GM04503 (cell line): ENCODE measurements at regions not wholly inside any gene's neighbourhood (a gene's known extent, or its start where the extent isn't known, plus 50 kb on each side); places are given as distances from the start of the nearest gene placed in this dataset.

Experiments
- DNase-seq: peaks from one replicate; pipeline ENCODE4 v3.0.0-alpha.2; 2012; ENCODE audit warnings: low read depth

GRCh38 chr2:128876986-128877983 is 558.6 kb upstream of the HS6ST1 start:
- DNase-seq: no peak

DNA sequence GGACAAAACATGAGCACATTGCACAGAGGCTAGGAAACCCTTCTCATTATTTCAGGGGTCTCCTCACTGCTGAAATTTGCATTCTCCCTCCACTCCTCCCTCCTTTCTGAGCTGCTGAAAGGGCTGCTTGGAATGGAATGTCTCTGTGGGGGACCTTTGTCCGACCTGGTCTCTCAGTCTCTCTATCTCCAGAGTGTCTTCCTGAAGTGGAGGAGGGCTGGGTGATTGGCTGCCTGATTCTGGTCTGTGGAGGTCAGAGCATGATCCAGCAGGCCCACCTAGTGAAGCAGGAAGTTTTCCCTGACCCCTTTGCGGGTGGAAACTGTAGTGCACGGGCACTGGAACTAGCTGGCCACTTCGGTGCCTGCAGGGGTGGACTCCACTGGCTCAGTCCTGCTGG is 560.5 kb upstream of the HS6ST1 start:
- no peak for DNase-seq

GRCh38 chr2:128894896-128895295 is 576.2 kb upstream of the HS6ST1 start:
- DNase-seq: no peak

- no peak for DNase-seq
Measured at GRCh38 chr2:128901572-128902391, 583.1 kb upstream of the HS6ST1 start.

DNA sequence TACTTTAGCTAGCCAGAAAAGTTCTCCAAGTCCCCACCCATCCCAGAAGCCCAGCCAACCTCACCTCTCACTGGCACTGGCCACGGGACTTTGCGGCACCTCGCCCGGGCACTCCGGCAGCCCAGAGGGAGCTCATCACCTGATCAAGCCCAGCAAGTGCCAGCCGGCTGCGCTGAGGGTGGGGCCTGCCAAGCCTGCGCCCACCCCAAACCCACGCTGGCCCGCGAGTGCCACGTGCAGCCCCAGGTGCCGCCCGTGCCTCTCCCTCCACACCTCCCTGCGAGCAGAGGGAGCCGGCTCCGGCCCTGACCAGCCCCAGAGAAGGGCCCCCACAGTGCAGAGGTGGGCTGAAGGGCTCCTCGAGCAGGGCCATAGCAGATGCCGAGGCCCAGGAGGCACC is 585.0 kb upstream of the HS6ST1 start:
- no peak for DNase-seq

- DNase-seq: no peak
Measured at GRCh38 chr2:128911276-128911675, 592.6 kb upstream of the HS6ST1 start.

- no peak for DNase-seq
Measured at GRCh38 chr2:128914320-128914719, 595.7 kb upstream of the HS6ST1 start.

GRCh38 chr2:128921751-128922150 is 603.1 kb upstream of the HS6ST1 start:
- DNase-seq: no peak

- DNase-seq: no peak
Measured at GRCh38 chr2:128922154-128922553, 603.5 kb upstream of the HS6ST1 start.

GRCh38 chr2:128925631-128926030 is 607.0 kb upstream of the HS6ST1 start:
- DNase-seq: no peak

- DNase-seq: no peak
Measured at GRCh38 chr2:128930101-128930500, 611.4 kb upstream of the HS6ST1 start.

DNA sequence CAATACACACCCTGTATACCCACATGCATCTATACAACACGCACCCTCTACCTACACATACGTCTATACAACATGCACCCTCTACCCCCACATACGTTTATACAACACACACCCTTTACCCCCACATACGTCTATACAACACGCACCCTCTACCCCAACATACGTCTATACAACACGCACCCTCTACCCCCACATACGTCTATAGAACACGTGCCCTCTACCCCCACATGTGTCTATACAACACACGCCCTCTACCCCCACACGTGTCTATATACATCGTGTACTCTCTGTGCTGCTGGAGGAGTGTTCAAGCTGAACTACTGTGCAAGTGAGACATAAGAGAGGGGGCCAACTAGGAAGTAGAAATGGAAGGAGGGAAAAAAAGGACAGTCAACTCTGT is 621.7 kb upstream of the HS6ST1 start:
- DNase-seq: no peak

GRCh38 chr2:128941751-128942150 is 623.1 kb upstream of the HS6ST1 start:
- DNase-seq: no peak

- no peak for DNase-seq
Measured at GRCh38 chr2:128949360-128949759, 630.7 kb upstream of the HS6ST1 start.

DNA sequence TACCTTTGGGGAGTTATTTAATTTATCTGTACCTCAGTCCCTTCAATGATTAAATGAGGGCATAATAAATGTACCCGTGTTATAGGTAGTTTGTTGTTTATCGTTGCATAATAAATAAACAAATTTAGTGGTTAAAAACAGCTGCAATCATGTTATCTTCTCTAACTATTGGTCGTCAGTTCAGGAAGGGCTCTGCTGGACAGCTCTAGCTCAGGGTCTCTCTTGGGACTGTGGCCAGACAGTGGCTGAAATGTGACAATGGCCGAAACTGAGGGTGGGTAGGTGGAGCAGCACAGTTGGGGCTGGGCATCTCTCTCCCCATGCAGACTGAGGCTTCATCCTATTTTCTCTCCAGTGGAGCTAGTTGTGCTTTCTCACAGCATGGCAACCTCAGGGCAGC is 632.1 kb upstream of the HS6ST1 start:
- no peak for DNase-seq

DNA sequence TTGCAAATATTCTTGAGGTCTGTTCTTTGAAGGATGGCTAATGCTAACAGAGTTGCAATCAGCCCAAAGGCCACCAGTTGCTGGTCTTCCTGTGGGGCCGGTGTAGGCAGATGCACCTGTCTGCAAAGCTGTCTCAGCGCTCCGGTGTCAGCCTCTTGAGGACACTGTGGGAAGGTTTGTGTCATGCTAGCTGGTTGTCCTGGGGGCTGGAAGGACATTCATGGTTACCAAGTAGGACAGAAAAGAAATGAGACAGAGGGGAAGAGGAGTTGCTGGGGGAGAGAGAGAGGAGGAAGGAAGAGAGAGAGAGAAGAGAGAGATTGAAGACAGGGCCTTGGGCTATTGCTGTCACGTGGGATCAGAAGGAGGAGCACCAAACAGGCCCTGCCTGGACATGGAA is 639.6 kb upstream of the HS6ST1 start:
- DNase-seq: no peak

GRCh38 chr2:128967646-128968045 is 649.0 kb upstream of the HS6ST1 start:
- DNase-seq: no peak

- DNase-seq: no peak
Measured at GRCh38 chr2:128969374-128969773, 650.7 kb upstream of the HS6ST1 start.

DNA sequence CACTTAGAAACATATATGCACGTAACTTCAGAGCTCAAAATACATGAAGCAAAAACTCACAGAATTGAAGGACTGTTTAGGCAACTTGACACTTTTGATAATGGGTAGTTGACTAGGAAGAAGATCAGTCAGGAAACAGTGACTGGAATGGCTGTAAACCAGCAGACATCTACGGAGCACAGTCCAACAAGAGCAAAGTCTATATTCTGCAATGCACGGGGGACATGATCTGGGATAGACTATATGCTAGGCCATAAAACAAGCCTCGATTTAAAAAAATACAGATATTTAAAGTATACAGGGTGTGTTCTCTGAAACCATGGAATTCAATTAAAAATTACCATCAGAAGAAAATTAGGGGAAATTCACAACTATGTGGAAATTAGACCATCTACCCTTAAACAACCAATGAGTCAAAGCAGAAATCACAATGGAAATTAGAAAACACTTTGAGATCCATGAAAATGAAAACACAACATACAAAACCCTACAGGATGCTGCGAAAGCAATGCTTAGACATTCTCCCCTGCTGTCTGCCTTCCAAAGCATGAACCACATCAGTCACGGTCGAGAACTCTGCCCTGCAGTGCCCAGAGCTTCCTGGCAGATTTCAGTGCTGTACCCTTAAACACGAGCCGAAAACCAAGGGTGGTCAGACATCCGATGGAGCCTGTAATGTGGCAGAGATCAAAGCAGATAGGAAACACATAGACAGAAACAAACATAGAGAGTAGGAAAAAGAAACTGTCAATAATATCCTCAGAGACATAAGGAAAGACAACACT is 651.9 kb upstream of the HS6ST1 start:
- DNase-seq: no peak

- DNase-seq: no peak
Measured at GRCh38 chr2:128973566-128973965, 654.9 kb upstream of the HS6ST1 start.

- no peak for DNase-seq
Measured at GRCh38 chr2:128978212-128978611, 659.5 kb upstream of the HS6ST1 start.

DNA sequence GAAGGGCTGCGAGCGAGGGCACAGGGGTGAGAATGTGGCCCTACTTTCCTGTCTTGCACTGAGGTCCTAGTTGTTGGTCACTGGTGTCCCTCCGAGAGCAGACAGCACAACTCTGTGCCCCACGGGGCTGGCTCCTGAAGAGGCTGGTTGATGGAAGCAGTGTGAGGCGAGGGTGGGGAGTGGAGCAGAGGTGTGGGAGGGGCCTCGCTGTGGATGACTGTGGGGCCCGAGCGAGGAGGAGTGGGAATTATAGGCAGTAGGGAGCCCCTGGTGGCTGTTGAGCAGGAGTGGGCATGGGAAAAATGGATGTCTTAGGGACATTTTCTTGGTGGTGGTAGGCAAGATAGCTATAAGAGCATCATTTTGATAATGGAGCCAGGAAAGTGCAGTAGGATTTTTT is 660.5 kb upstream of the HS6ST1 start:
- DNase-seq: no peak
